ENCODE measurements at regions not wholly inside any gene's neighbourhood (a gene's known extent, or its start where the extent isn't known, plus 50 kb on each side); places are given as distances from the start of the nearest gene placed in this dataset.

GRCh38 chr17:33935822-33936221 is 319.3 kb upstream of the CCL2 start:
- no peak for TF ChIP-seq CTCF (IDR thresholded peaks at IDR 0.05)
- no peak for TF ChIP-seq POLR2A (IDR thresholded peaks at IDR 0.05)
- TF ChIP-seq EP300 (IDR thresholded peaks at IDR 0.05), result no peak
